ENCODE measurements at regions not wholly inside any gene's neighbourhood (a gene's known extent, or its start where the extent isn't known, plus 50 kb on each side); places are given as distances from the start of the nearest gene placed in this dataset.

GRCh38 chr18:41042866-41043265 is 912.2 kb upstream of the PIK3C3 start:
- intact Hi-C loops (cut with DNase I; ENCODE audit: low total_unique reads): no loop called here
- H3K27ac ChIP-seq: no peak overlapping the region

GRCh38 chr18:41038071-41038470 is 917.0 kb upstream of the PIK3C3 start:
- TF ChIP-seq CTCF (IDR thresholded peaks at IDR 0.05) (no peak), POLR2AphosphoS5 (IDR thresholded peaks at IDR 0.05) (no peak), POLR2A (IDR thresholded peaks at IDR 0.05) (no peak)
- no peak overlapping the region for H3K27ac ChIP-seq
- H3K36me3 ChIP-seq: no peaks in the 10 kb centered on the region
- no peaks in the 10 kb centered on the region for H3K27me3 ChIP-seq
- H3K9me3 ChIP-seq: no peaks in the 10 kb centered on the region
- no peaks in the 10 kb centered on the region for H3K4me1 ChIP-seq
- no peak for DNase-seq (ENCODE audit: low spot score in 2 of 2)
- intact Hi-C loops (cut with DNase I; ENCODE audit: low total_unique reads): no loop called here
- H3K4me3 ChIP-seq: no peak overlapping the region

More at GRCh38 chr18:41042866-41043265, 912.2 kb upstream of the PIK3C3 start:
- no peaks in the 10 kb centered on the region for H3K4me1 ChIP-seq
- H3K27me3 ChIP-seq: no peaks in the 10 kb centered on the region
- no peak overlapping the region for H3K4me3 ChIP-seq
- no peak for DNase-seq (ENCODE audit: low spot score in 2 of 2)
- H3K9me3 ChIP-seq: no peaks in the 10 kb centered on the region
- H3K36me3 ChIP-seq: no peaks in the 10 kb centered on the region
- TF ChIP-seq POLR2AphosphoS5 (IDR thresholded peaks at IDR 0.05): no peak

GRCh38 chr18:41036346-41036745 is 918.7 kb upstream of the PIK3C3 start:
- no peak for TF ChIP-seq POLR2A (IDR thresholded peaks at IDR 0.05)
- TF ChIP-seq POLR2AphosphoS5 (IDR thresholded peaks at IDR 0.05): no peak
- no peak for TF ChIP-seq CTCF (IDR thresholded peaks at IDR 0.05)
- Histone ChIP-seq H3K9me3 (no peaks in the 10 kb centered on the region), H3K4me1 (no peaks in the 10 kb centered on the region), H3K4me3 (no peak overlapping the region), H3K27ac (no peak overlapping the region), H3K27me3 (no peaks in the 10 kb centered on the region), H3K36me3 (no peaks in the 10 kb centered on the region)
- DNase-seq (ENCODE audit: low spot score in 2 of 2): no peak
- intact Hi-C loops (cut with DNase I; ENCODE audit: low total_unique reads): no loop called here

- no peak overlapping the region for H3K27ac ChIP-seq
- no peaks in the 10 kb centered on the region for H3K36me3 ChIP-seq
- H3K4me3 ChIP-seq: no peak overlapping the region
- no peak for DNase-seq (ENCODE audit: low spot score in 2 of 2)
- TF ChIP-seq POLR2A (IDR thresholded peaks at IDR 0.05) (no peak), CTCF (IDR thresholded peaks at IDR 0.05) (no peak), POLR2AphosphoS5 (IDR thresholded peaks at IDR 0.05) (no peak)
- intact Hi-C loops (cut with DNase I; ENCODE audit: low total_unique reads): no loop called here
- H3K27me3 ChIP-seq: no peaks in the 10 kb centered on the region
- H3K4me1 ChIP-seq: no peaks in the 10 kb centered on the region
- H3K9me3 ChIP-seq: no peaks in the 10 kb centered on the region
Measured at GRCh38 chr18:41034413-41034812, 920.6 kb upstream of the PIK3C3 start.

GRCh38 chr18:41025666-41026065 is 929.4 kb upstream of the PIK3C3 start:
- no peaks in the 10 kb centered on the region for H3K4me1 ChIP-seq
- H3K9me3 ChIP-seq: no peaks in the 10 kb centered on the region
- TF ChIP-seq POLR2AphosphoS5 (IDR thresholded peaks at IDR 0.05) (no peak), CTCF (IDR thresholded peaks at IDR 0.05) (no peak), POLR2A (IDR thresholded peaks at IDR 0.05) (no peak)
- H3K27ac ChIP-seq: no peak overlapping the region
- H3K27me3 ChIP-seq: no peaks in the 10 kb centered on the region
- DNase-seq (ENCODE audit: low spot score in 2 of 2): no peak
- no peaks in the 10 kb centered on the region for H3K36me3 ChIP-seq
- intact Hi-C loops (cut with DNase I; ENCODE audit: low total_unique reads): no loop called here
- no peak overlapping the region for H3K4me3 ChIP-seq

- Histone ChIP-seq H3K36me3 (no peaks in the 10 kb centered on the region), H3K27ac (no peak overlapping the region), H3K4me3 (no peak overlapping the region), H3K4me1 (no peaks in the 10 kb centered on the region), H3K9me3 (no peaks in the 10 kb centered on the region), H3K27me3 (no peaks in the 10 kb centered on the region)
- TF ChIP-seq POLR2A (IDR thresholded peaks at IDR 0.05) (no peak), CTCF (IDR thresholded peaks at IDR 0.05) (no peak), POLR2AphosphoS5 (IDR thresholded peaks at IDR 0.05) (no peak)
- no peak for DNase-seq (ENCODE audit: low spot score in 2 of 2)
- intact Hi-C loops (cut with DNase I; ENCODE audit: low total_unique reads): no loop called here
Measured at GRCh38 chr18:41024792-41025191, 930.2 kb upstream of the PIK3C3 start.
